ENCODE measurements at regions not wholly inside any gene's neighbourhood (a gene's known extent, or its start where the extent isn't known, plus 50 kb on each side); places are given as distances from the start of the nearest gene placed in this dataset.

DNA sequence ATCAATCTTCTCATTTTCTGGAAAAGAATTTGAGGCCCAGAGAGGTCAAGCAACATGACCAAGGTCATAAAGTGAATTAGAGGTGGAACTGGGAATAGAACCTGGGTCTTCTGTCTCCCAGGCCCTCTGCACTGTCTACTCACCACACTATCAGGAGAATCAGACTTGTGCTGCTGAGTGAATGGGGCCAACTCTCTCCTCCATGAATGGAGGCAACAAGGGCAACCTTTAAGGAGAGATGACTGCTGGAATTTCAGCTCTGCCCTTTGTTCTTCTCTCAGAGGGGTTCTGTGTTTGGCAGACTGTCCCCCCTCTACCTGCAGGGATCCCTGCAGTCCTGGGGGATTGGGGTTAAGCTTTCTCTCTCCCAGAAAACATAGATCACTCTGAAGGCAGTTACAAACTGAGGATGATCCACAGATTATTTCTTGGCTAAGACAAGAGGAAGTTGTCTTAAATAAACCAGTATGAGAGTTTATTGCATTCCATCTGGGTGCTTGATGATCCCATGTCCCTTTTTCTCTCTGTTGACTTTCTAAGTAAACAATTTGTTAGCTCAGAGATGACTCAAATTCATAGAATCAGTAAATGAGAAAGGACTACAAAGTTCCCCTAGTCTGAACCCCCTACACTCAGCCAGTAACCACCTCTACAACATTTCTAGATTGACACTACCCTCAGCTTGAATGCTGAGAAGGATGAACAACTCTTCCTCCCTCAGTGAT is 99.0 kb upstream of the LIPC start (continued):
- no peak for TF ChIP-seq FOXP1 (IDR thresholded peaks at IDR 0.05)
- peak; percentile 41; the same call in 1 of the 2 replicates for TF ChIP-seq FOXP1 (CRISPR knock-in tag; IDR thresholded peaks at IDR 0.05)
- TF ChIP-seq ZKSCAN1 (IDR thresholded peaks at IDR 0.05; ENCODE audit: low read length): no peak
- 0 out of 2 replicates have a peak, but pooled peaks have one; percentile 40 for TF ChIP-seq GATAD2A (CRISPR knock-in tag; IDR thresholded peaks at IDR 0.05)
- TF ChIP-seq ZNF24 (IDR thresholded peaks at IDR 0.05): no peak
- no peak for TF ChIP-seq ZNF616 (CRISPR knock-in tag; IDR thresholded peaks at IDR 0.05; ENCODE audit: low read depth)
- TF ChIP-seq ZNF549 (CRISPR knock-in tag; IDR thresholded peaks at IDR 0.05): no peak
- TF ChIP-seq FOSL2 (CRISPR knock-in tag; IDR thresholded peaks at IDR 0.05): peak; percentile 64
- no peak for TF ChIP-seq POLR2AphosphoS2 (IDR thresholded peaks at IDR 0.05; ENCODE audit: low read depth, low read length)
- TF ChIP-seq NR2F6 (IDR thresholded peaks at IDR 0.05): no peak
- TF ChIP-seq NR2F6 (CRISPR knock-in tag; IDR thresholded peaks at IDR 0.05): no peak
- TF ChIP-seq, protein P1, sequence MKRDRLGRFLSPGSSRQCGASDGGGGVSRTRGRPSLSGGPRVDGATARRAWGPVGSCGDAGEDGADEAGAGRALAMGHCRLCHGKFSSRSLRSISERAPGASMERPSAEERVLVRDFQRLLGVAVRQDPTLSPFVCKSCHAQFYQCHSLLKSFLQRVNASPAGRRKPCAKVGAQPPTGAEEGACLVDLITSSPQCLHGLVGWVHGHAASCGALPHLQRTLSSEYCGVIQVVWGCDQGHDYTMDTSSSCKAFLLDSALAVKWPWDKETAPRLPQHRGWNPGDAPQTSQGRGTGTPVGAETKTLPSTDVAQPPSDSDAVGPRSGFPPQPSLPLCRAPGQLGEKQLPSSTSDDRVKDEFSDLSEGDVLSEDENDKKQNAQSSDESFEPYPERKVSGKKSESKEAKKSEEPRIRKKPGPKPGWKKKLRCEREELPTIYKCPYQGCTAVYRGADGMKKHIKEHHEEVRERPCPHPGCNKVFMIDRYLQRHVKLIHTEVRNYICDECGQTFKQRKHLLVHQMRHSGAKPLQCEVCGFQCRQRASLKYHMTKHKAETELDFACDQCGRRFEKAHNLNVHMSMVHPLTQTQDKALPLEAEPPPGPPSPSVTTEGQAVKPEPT (CRISPR knock-in tag; IDR thresholded peaks at IDR 0.05; ENCODE audit: low read depth): no peak
- TF ChIP-seq RXRB (CRISPR knock-in tag; IDR thresholded peaks at IDR 0.05; ENCODE audit: borderline replicate concordance): 0 out of 2 replicates have a peak, but pooled peaks have one; percentile 14
- TF ChIP-seq MIER3 (CRISPR knock-in tag; IDR thresholded peaks at IDR 0.05; ENCODE audit: borderline replicate concordance): no peak
- TF ChIP-seq HES4 (CRISPR knock-in tag; IDR thresholded peaks at IDR 0.05; ENCODE audit: borderline replicate concordance): no peak
- TF ChIP-seq SMARCC2 (IDR thresholded peaks at IDR 0.05): no peak
- TF ChIP-seq MIXL1 (CRISPR knock-in tag; IDR thresholded peaks at IDR 0.05): no peak
- TF ChIP-seq, protein P2, sequence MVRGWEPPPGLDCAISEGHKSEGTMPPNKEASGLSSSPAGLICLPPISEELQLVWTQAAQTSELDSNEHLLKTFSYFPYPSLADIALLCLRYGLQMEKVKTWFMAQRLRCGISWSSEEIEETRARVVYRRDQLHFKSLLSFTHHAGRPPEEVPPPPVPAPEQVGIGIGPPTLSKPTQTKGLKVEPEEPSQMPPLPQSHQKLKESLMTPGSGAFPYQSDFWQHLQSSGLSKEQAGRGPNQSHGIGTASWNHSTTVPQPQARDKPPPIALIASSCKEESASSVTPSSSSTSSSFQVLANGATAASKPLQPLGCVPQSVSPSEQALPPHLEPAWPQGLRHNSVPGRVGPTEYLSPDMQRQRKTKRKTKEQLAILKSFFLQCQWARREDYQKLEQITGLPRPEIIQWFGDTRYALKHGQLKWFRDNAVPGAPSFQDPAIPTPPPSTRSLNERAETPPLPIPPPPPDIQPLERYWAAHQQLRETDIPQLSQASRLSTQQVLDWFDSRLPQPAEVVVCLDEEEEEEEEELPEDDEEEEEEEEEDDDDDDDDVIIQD (CRISPR knock-in tag; IDR thresholded peaks at IDR 0.05; ENCODE audit: low read depth): peak; percentile 15; the same call in 1 of the 2 replicates
- peak; percentile 92 for TF ChIP-seq ZC3H4 (CRISPR knock-in tag; IDR thresholded peaks at IDR 0.05; ENCODE audit: borderline replicate concordance)
- no peak for TF ChIP-seq MXD3 (CRISPR knock-in tag; IDR thresholded peaks at IDR 0.05)
- no peak for TF ChIP-seq KAT8 (CRISPR knock-in tag; IDR thresholded peaks at IDR 0.05)
- TF ChIP-seq ZNF556 (CRISPR knock-in tag; IDR thresholded peaks at IDR 0.05; ENCODE audit: borderline replicate concordance): no peak
- TF ChIP-seq FUBP1 (CRISPR knock-in tag; IDR thresholded peaks at IDR 0.05; ENCODE audit: borderline replicate concordance): 0 out of 2 replicates have a peak, but pooled peaks have one; percentile 55
- no peak for TF ChIP-seq ZUFSP (CRISPR knock-in tag; IDR thresholded peaks at IDR 0.05; ENCODE audit: borderline replicate concordance)
- TF ChIP-seq SOX5 (CRISPR knock-in tag; IDR thresholded peaks at IDR 0.05; ENCODE audit: borderline replicate concordance): peak; percentile 34; the same call in 1 of the 2 replicates
- TF ChIP-seq ELF3 (CRISPR knock-in tag; IDR thresholded peaks at IDR 0.05): peak; percentile 92
- no peak for TF ChIP-seq PAF1 (CRISPR knock-in tag; IDR thresholded peaks at IDR 0.05)
